Smooth muscle cell (in vitro differentiated cells): ENCODE measurements at regions not wholly inside any gene's neighbourhood (a gene's known extent, or its start where the extent isn't known, plus 50 kb on each side); places are given as distances from the start of the nearest gene placed in this dataset.

Source experiments
- DNase-seq: peaks from one replicate; lab custom pipeline; 2025; ENCODE audit not compliant: unreplicated experiment; lab: John Stamatoyannopoulos, UW
- H2AFZ ChIP-seq: fragments of 200-600 bp; sonication (generic); 2 replicates; pipeline ENCODE4 v1.6.0; 2016; ENCODE audit warnings: antibody characterized with exemption, low read depth, mild to moderate bottlenecking
- H3F3A ChIP-seq: fragments of 200-600 bp; sonication (generic); 2 replicates; pipeline ENCODE4 v1.6.0; 2017; ENCODE audit warnings: antibody characterized with exemption, low read depth
- H3K27ac ChIP-seq: fragments of 200-600 bp; sonication (generic); 2 replicates; pipeline ENCODE4 v1.5.1; 2016; ENCODE audit warnings: low read depth, mild to moderate bottlenecking
- H3K27me3 ChIP-seq: fragments of 200-600 bp; sonication (generic); 2 replicates; pipeline ENCODE4 v1.6.1; 2016; ENCODE audit warnings: low read depth, mild to moderate bottlenecking
- H3K36me3 ChIP-seq: fragments of 200-600 bp; sonication (generic); 2 replicates; pipeline ENCODE4 v1.5.1; 2016; ENCODE audit warnings: low read depth
- H3K4me1 ChIP-seq: fragments of 200-600 bp; sonication (generic); 2 replicates; pipeline ENCODE4 v1.5.1; 2016; ENCODE audit warnings: low read depth
- H3K4me2 ChIP-seq: fragments of 200-600 bp; sonication (generic); 2 replicates; pipeline ENCODE4 v1.6.0; 2016; ENCODE audit warnings: mild to moderate bottlenecking
- H3K4me3 ChIP-seq: fragments of 200-600 bp; sonication (generic); 2 replicates; pipeline ENCODE4 v1.5.1; 2016; ENCODE audit warnings: mild to moderate bottlenecking
- H3K79me2 ChIP-seq: fragments of 200-600 bp; sonication (generic); 2 replicates; pipeline ENCODE4 v1.6.0; 2016; ENCODE audit warnings: low read depth, mild to moderate bottlenecking
- H3K9ac ChIP-seq: fragments of 200-600 bp; sonication (generic); 2 replicates; pipeline ENCODE4 v1.6.0; 2016; ENCODE audit warnings: low read depth
- H3K9me3 ChIP-seq: fragments of 200-600 bp; sonication (generic); replicated peaks from 2 replicates; pipeline ENCODE4 v1.5.1; 2016; ENCODE audit warnings: low read depth
- H4K20me1 ChIP-seq: fragments of 200-600 bp; sonication (generic); 2 replicates; pipeline ENCODE4 v1.6.0; 2016; ENCODE audit warnings: low read depth
- CTCF ChIP-seq: fragments of 200-600 bp; sonication (generic); IDR thresholded peaks from 2 replicates; pipeline ENCODE4 v1.5.1; 2017; ENCODE audit warnings: borderline replicate concordance, mild to moderate bottlenecking, antibody characterized with exemption; ENCODE audit not compliant: insufficient read depth, poor library complexity, severe bottlenecking
- WGBS: methylation state at CpG from one replicate; pipeline ENCODE4 v1.1.7; 2016; ENCODE audit warnings: low lambda C conversion rate; 5-methylcytosine and 5-hydroxymethylcytosine counted together

DNA sequence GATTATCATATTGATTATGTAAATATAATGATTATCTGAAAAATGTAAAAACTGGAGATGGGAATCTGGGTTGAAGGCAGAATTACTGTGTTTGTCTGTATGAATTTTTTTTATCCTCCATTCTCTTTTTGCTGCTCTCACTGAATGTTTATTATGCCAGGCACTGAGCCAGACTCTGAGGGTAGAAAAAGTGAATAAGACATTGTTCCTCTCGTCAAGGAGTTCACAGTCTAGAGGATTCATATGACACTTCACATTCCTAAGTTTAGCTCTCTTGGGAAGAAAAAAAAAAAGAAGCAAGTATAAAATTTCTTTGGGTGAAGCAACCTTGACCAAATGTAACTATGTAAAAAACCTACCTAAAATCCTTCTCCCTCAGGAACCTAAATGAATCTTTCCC lies 120.9 kb upstream of the LMO3 start:
- no peaks in the 10 kb centered on the region for H3K27me3 ChIP-seq
- 78% methylated on average over 1 of the region's 1 CpG for WGBS

DNA sequence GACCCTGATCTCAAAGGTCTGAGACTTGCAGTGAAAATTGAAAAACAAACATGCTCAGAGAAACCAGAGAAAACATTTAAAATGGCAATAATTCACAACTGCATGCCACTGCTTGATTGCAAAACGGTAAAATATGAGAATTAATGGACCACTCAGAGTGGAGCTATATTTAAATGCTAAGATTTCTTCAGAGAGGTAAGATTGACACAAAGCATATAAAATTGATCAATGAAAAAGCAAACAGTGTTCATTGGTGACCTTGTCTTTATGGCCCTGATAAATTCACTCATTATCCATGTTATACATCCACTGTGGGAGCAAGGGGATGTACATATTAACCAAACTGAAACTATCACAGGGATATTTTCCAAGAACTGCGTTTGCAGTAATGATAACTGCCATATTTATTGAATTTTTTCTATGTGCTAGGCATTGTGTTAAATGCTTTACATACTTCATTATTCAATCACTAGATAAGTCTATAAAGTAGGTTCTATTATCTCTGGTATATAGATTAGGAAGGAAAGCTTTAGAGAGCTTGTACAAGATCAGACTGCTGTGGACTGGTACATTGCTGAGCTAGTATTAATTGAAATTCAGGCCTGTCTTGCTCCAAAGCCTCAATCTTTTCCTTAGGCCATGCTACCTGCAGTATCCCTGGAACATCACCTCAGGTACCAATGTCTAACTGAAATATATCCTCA lies 113.9 kb upstream of the LMO3 start:
- 70% methylated on average over 2 of the region's 2 CpGs for WGBS
- Histone ChIP-seq H2AFZ (no peak overlapping the region), H3K4me3 (no peak overlapping the region), H3F3A (no peaks in the 10 kb centered on the region), H3K27me3 (peaks cover 5% of the 10 kb centered on the region), H3K36me3 (no peaks in the 10 kb centered on the region), H3K4me1 (no peaks in the 10 kb centered on the region), H3K9me3 (no peaks in the 10 kb centered on the region), H3K79me2 (no peaks in the 10 kb centered on the region), H3K27ac (no peak overlapping the region), H3K4me2 (no peak overlapping the region), H3K9ac (no peak overlapping the region), H4K20me1 (no peaks in the 10 kb centered on the region)
- no peak for TF ChIP-seq CTCF
- no peak for DNase-seq

More for the DNA sequence above, 120.9 kb upstream of the LMO3 start:
- no peak for TF ChIP-seq CTCF
- Histone ChIP-seq H3K9me3 (no peaks in the 10 kb centered on the region), H4K20me1 (no peaks in the 10 kb centered on the region), H3K36me3 (no peaks in the 10 kb centered on the region), H3K79me2 (no peaks in the 10 kb centered on the region), H3F3A (no peaks in the 10 kb centered on the region), H3K4me2 (no peak overlapping the region), H3K9ac (no peak overlapping the region), H3K4me1 (no peaks in the 10 kb centered on the region), H3K27ac (no peak overlapping the region), H3K4me3 (no peak overlapping the region), H2AFZ (no peak overlapping the region)
- no peak for DNase-seq

DNA sequence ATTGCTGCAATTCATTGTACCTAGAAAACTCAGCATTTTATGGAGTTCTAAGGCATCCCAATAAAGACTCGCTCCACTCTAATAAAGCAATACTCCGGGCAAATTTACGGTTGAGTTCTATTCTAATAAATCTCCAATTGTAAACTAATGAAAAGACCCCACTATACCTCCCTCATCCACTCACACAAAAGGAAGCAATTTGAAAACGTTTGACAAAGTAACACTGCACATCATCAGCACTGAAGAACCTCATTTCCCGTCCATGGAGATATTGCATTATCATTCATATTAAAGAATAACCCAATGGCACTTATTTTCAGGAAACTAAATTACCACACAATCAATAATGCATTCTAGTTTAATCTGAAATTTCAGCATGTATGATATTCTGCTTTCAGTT lies 111.0 kb upstream of the LMO3 start:
- Histone ChIP-seq H3K27ac (no peak overlapping the region), H3K9ac (no peak overlapping the region), H3K36me3 (no peaks in the 10 kb centered on the region), H3K79me2 (no peaks in the 10 kb centered on the region), H3K4me1 (no peaks in the 10 kb centered on the region), H3K27me3 (peaks cover 5% of the 10 kb centered on the region), H2AFZ (no peak overlapping the region), H3F3A (no peaks in the 10 kb centered on the region), H4K20me1 (no peaks in the 10 kb centered on the region), H3K4me2 (no peak overlapping the region), H3K4me3 (no peak overlapping the region), H3K9me3 (no peaks in the 10 kb centered on the region)
- TF ChIP-seq CTCF, result no peak
- WGBS, result 73% methylated on average over 5 of the region's 5 CpGs
- DNase-seq, result no peak

- DNase-seq, result no peak
- H3K9ac ChIP-seq, result no peak overlapping the region
- no peaks in the 10 kb centered on the region for H3K4me1 ChIP-seq
- H3K79me2 ChIP-seq, result no peaks in the 10 kb centered on the region
- no peaks in the 10 kb centered on the region for H3K9me3 ChIP-seq
- no peak overlapping the region for H3K4me2 ChIP-seq
- H3K27ac ChIP-seq, result no peak overlapping the region
- no peak overlapping the region for H2AFZ ChIP-seq
- no peaks in the 10 kb centered on the region for H3F3A ChIP-seq
- H4K20me1 ChIP-seq, result no peaks in the 10 kb centered on the region
- no peak overlapping the region for H3K4me3 ChIP-seq
- 96% methylated on average over 3 of the region's 3 CpGs for WGBS
- H3K27me3 ChIP-seq, result no peaks in the 10 kb centered on the region
- TF ChIP-seq CTCF, result no peak
- H3K36me3 ChIP-seq, result no peaks in the 10 kb centered on the region
Observed at GRCh38 chr12:16692099-16692498, 86.1 kb upstream of the LMO3 start.
